ENCODE measurements at regions not wholly inside any gene's neighbourhood (a gene's known extent, or its start where the extent isn't known, plus 50 kb on each side); places are given as distances from the start of the nearest gene placed in this dataset.

DNA sequence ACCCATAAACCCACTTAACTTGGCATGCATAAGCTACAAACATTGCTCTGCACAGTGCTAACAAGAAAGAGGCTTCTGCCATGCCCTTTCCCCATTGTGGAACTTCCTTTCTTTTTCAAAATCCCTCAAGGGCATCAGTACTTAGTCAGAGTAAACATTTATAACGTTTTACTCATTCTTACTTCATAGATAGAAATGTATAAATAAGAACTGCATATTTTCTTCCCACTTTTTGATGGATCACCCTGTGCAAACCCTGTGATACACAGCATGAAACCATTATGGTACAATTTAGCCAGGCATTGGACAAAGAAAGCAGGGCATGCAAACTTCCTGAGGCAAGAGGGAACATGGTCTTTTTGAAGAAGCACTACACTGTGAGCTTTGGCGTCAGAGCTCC is 113.8 kb upstream of the FOXG1 start:
- no peak for FAIRE-seq

DNA sequence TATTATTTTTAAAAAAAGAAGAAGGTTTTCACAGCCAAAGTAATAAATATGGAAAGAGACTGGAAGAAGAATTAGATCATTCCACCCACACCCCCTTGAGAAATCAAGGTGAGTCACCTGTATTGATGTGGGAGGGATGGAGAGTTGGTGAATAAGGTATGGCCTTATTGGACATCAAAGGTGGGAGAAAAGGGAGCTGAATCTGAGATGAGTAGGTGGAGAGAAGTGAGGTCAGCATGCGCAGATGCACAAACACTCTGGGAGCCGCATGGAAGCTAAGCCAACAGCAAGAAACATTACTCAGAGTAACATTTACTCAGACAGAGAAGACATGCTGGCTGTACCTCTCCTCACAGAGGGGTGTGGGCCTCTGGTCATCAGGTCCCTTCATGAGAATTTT is 113.1 kb upstream of the FOXG1 start:
- no peak for FAIRE-seq

DNA sequence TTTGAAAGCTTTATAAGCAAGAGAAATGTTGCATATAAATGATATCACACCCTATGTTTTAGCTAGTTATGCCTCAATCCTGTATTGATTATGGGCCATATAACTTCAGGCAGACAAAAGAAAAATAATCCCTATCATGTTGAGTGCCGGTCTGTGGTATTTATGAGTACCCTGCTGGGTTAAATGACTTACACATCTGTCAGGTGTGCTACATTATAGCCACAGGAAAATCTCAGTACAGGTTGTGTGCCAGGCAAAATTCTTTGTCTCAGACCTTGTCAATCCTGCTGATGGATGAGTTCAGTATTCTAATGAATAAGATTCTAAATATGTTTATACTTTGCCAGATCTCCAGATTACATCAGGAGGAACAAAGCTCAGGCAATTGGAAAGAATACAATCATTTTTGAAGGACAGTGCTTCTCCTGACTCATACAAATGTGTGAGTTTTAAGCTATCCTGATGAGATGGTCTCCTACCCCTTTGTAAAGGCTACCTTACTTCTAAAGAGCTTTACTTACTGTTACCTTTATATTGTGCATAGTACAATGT is 109.8 kb upstream of the FOXG1 start:
- FAIRE-seq: no peak

DNA sequence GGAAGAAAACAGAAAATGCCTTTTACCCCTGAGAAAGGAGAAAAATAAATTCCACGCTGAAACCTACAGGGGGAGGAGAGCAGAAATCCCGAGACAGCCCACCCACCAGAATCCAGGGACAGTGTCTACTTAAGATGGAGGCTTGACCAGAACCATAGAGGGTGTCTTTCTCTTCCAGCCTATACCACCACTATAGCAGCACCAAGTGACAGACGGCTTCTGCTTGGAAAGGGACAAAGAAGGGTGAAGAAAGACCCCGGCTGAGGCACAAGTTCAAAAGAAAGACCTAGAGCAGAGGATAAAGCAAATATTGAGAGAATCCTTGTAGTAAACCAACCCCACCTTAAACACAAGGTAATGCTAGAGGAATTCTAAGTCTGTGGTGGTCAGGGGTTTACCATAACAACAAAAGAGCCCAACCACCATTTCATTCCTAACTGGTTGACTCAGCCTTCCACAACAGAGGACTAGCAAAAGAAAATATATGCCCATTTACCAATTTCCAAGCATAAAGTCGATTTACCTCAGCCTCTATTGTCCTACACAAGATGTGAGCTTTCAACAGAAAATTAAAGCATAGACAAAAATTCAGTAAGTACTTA is 105.3 kb upstream of the FOXG1 start:
- no peak for FAIRE-seq

DNA sequence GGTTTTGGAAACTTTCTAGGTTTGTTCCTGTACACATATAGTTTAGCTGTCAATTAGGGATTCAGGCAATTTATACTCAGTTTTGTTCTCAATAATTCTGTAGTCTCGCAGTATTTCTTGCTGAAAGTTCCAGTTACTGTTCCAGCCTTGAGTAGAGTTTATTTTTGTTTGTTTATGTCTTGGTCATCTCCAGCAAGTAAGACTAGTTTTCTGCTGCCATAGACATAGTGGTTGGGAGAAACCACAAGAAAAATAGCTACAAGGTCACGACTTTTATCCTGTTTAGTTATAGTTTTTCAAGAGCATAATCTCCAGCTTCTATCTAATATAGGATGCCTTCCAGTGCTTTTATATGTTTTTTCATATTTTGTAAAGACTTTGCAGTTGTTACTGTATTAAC is 99.6 kb upstream of the FOXG1 start:
- no peak for FAIRE-seq

DNA sequence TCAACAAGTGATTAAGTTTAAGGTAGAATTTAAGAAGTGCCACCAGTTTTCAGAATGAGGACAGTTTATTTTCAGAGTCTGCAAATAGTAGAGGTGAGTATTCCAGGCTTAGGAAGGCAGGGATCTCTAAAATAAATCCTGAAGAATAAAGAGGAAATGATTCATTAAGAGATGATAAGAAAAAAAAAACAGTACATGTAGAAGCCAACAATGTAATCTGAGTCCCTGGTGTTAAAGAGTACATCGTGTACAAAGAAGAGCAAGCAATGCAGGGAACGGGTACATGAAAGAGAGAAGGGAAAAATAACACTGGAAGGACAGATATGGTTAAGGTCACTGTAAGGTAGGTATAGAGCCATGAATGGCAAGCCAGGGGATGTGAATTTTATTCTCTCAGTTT is 95.2 kb upstream of the FOXG1 start:
- no peak for FAIRE-seq

DNA sequence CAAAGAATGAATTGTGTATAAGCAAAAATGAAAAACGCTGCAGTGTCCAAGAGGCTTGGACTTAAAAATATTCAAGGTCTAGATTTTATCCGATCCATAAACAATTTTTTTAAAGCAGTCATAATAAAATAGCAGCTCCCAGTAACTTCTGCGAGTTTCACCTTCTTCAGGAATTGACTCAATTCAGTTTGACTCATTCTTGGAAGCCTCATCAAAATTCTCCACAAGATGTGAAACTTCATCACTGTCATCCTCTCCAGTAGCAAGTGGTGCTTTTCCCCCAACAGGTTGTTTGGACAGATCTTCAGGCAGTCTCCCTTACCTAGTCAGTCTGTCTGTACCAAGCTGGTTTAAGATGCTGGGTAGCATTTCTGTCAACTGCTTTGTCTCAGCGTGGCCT is 93.5 kb upstream of the FOXG1 start:
- no peak for FAIRE-seq

DNA sequence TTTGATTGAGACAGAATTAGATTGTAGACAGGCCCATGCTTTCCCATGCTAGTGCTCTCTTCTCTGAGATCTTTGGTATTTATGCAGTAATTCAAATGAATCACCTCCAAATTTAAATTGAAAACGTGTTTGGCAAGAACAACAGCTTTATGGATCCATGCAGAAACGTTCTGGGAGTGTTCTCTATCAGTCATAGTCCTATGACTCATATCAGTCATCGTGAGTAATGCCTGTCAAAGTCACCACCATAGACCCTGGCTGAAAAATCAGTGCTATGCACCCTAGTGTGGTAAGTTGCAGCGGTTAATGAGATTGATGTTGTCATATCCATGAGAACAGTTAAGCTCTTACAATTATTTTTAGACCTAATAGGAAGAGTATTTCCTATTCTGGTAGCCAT is 90.1 kb upstream of the FOXG1 start:
- FAIRE-seq: no peak

DNA sequence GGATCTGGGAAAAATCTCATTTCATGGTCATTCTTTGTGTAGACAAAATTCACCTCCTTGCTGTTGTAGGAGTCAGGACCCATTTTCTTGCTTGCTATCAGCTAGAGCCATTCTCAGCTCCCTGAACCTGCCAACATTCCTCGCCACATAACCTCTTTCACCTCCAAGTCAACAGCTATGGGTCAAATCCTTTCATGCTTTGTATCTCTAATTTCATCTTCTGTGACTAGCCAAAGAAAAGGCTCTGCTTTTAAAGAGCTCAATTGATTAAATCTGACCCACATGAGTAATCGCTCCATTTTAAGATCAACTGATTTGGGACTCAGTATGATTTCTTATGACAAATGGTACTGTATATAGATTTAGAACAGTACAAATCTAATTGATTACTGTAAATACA is 89.2 kb upstream of the FOXG1 start:
- no peak for FAIRE-seq

DNA sequence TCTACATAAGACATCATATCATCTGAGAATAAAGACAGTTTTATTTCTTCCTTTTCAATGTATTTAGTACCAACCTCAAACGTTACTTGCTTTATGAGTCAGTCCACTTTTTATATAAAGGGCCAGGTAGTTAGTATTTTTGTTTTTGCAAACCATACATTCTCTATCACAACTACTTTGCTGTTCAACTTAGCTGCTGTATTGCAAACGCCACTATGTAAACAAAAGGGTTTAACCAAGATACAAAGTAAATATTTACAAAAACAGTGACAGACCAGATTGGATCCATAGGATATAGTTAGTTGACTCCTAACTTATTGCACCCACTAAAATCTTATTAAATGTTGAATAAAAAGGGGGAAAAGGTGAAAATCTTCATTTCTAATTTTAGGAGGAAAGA is 87.7 kb upstream of the FOXG1 start:
- FAIRE-seq: no peak

DNA sequence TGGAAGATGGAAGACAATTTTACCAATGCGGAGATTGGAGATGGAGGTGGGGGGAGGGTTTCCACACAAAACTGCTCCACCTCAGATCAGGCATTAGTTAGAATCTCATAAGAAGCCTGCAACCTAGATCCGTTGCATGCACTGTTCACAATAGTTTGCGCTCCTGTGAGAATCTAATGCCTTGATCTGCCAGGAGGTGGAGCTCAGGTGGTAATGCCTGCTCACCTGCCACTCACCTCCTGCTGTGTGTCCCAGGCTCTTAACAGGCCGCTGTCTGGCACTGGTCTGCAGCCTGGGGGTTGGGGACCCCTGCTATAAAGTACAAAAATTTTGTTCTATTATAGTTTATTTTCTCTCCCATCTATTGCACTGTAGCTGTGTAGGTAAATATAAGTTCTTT is 84.9 kb upstream of the FOXG1 start:
- no peak for FAIRE-seq

DNA sequence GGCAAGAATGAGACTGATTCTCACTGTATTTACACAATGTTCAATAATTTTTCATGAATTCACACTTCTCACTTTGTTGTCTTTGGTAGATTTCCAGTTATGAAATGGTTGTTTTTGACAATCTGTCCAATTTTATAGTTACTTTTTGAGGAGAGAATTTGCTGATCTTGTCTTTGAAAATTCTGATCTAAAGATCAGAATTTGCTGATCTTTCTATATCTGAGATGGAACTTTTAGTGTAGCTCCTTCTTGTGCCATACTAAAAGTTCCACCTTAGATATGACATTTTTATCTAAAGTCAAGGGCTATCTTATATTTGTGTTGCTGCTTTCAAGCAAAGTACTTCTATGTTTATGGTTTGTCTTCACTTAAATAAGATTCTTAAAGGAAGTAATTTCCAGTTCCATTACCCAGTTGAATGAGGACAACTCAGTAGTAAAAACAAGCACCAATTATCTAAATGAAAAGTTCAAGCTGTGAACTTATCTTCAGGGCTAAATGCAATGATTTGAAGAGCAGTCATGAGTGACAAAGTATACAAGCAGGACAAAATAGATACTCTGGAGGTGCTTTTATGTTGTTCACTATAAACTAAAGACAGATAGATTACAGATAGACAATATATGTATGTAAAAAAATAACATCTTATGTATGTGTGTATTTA is 76.4 kb upstream of the FOXG1 start:
- FAIRE-seq: no peak

DNA sequence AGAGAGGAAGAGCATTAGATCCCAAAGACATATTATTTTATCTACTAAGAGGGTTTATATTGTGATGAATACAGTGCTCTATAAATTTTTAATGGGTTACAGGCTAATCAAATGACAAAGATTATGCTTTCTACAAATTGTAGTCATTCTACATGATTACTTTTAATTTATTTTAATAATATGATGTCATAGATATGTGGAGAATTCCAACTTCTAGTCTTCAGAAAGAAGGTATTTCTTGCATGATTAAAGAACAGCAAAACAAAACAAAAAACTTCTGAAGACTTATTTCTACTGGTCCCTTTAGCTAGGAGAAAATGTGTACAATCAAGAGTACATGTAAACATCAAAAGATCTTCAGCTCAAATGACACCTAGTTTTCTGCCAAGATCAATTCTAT is 71.5 kb upstream of the FOXG1 start:
- no peak for FAIRE-seq

DNA sequence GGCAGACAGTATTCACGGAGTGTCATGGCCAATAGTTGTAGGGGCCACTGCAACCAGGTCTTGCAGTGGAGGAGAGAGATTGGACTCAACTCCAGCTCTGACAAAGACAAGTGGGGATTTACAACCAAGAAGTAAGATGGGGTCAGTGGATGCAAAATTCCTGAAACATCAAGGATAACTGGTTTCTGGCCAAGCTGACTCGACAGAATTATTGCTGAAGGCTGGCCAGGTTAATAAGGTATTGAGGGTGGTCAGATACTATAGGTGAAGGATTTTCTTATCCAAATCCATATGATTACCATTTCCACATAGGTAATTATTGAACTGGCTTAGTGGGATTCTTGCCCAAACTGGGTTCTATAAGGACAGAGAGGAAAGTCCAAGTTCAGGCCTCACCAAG is 64.9 kb upstream of the FOXG1 start:
- FAIRE-seq: no peak

DNA sequence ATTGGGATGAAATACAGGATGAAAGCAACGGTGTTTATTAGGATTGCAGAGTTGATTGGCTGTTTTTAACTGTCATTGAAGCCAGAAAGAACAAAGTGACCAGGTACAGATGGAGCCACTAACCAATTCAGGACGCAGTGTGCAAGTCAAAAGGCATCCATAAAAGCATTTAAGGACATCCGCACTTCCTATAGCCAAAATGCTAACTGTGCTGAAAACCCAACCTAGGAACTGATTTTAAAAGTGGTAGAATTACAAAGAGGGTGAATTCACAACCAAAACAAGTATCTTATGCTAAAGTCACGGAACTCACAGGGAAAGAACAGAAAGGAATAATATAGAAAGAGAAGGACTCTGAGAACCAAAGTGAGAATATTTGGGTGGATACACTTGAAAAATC is 63.1 kb upstream of the FOXG1 start:
- FAIRE-seq: no peak

DNA sequence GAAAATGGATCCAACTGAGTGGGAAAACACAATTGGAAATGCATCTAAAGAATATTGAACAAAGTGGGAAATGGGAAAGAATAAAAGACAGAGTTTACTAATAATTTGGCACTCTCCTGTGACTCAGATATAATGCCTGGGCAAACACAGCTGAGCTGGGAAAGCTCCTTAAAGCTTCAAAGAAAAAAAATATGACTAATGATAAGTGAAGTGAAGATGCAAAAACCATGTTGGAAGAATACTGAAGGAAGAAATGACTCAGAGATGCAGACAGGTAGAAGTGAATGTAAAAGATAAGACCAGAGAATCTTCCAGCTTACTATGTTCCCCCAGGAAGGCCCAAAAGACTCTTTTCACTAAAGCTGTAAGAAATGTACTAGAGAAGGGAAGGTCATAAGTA is 62.4 kb upstream of the FOXG1 start:
- no peak for FAIRE-seq

DNA sequence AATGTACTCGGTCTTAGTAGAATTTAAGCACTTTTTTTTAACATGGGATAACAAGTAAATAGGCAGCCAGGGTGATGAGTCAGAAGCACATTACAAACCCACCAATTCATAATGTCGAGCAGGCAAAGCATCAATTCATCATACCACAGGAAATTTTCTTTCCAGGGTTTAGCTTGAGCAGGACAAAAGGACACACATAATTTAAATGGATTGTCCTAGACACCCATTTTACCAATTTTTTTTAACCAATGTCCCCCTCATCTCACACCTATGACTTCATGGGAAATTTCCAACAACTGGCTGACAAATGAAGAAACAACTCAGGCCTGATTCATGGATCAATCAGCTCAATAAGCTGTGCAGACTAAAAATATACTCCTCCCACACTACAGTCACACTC is 58.8 kb upstream of the FOXG1 start:
- no peak for FAIRE-seq

DNA sequence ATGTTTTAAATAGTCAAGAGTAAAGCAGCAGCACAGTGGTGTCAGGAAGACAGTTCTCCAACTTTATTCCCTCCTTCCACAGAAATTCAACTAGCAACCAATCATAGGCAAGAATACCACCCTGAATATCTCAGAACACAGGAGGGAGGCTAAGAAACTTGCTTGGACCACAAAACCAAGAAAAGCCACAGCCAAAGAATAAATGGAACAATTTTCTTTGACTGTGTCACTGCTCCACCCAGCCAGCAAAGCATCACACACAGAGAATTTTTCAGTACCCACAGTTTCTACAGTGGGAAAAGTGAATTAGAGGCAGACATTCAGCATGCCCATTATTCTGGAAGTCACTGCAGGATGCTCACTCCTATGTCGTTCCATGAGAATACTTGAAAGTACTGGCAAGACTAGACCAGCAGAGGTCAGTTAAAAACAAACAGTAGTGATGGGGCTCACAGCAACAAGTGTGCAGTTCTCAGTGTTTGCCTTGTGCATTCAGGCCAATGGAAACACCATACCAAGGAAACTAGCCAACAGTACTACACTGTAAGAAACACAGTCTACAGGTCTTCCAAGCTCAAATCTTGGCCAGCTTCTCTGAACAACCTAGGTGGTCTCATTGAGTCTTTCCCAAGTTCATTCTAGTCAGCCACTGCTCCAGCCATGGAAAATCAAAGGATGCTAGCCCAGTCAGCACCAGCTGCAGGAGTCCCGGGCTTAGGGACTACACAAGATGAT is 56.8 kb upstream of the FOXG1 start:
- FAIRE-seq: no peak

Data from endometrium (tissue), 2 donors.